GM12878 (cell line): ENCODE measurements at regions not wholly inside any gene's neighbourhood (a gene's known extent, or its start where the extent isn't known, plus 50 kb on each side); places are given as distances from the start of the nearest gene placed in this dataset.

Experiments
- ATAC-seq: fragments of 200-7000 bp; cut with Tn5 transposase; 3 replicates; pipeline ENCODE4 v1.9.1; 2020; ENCODE audit warnings: mild to moderate bottlenecking, moderate library complexity
- BruUV-seq: library from RNA; stranded (reverse); fragments of 400-500 nt; replicated peaks from 2 replicates; lab custom pipeline; 2021; lab: Mats Ljungman, UMichigan
- CTCF ChIA-PET: fragments of 300-600 bp; sonication (Branson Sonifier 250); formaldehyde crosslinking; extraction: SDS; loops from one replicate; lab custom pipeline; 2021; ENCODE audit warnings: inconsistent platforms; lab: Yijun Ruan, JAX
- POLR2A ChIA-PET: fragments of 350-600 bp; formaldehyde crosslinking; extraction: SDS; loops from one replicate; lab custom pipeline; 2021; ENCODE audit warnings: inconsistent platforms; lab: Charles Lee
- RAD21 ChIA-PET: fragments of 300-600 bp; sonication (Branson Sonifier 250); formaldehyde crosslinking; loops from one replicate; lab custom pipeline; 2023; ENCODE audit warnings: antibody characterized with exemption; ENCODE audit not compliant: unreplicated experiment; lab: Charles Lee
- SMC1A ChIA-PET: fragments of 300-600 bp; sonication (Branson Sonifier 250); formaldehyde crosslinking; loops from one replicate; lab custom pipeline; 2023; ENCODE audit not compliant: unreplicated experiment, uncharacterized antibody; lab: Charles Lee
- DNase-seq: peaks from one replicate; pipeline ENCODE4 v3.0.0-alpha.2; 2011; ENCODE audit warnings: low read depth, low spot score
- FAIRE-seq: peaks from 3 replicates; lab custom pipeline; 2011; peaks lifted over from hg19 to GRCh38; lab: Jason Lieb, UNC
- H2AFZ ChIP-seq: 2 replicates; pipeline ENCODE4 v1.6.0; 2011; ENCODE audit warnings: low read depth, low read length, control low read depth; ENCODE audit not compliant: control insufficient read depth
- H3K27ac ChIP-seq: 2 replicates; pipeline ENCODE4 v1.5.1; 2011; ENCODE audit warnings: control low read depth; ENCODE audit not compliant: control insufficient read depth, insufficient read depth
- H3K27me3 ChIP-seq, 2 experiments: replicated peaks in 1 of 2; 2 replicates each; pipeline versions ENCODE4 v1.6.0 to v1.6.1; 2011; ENCODE audit warnings: low read length in 1 of 2; ENCODE audit not compliant: control insufficient read depth in 2 of 2, insufficient read depth in 2 of 2
- H3K36me3 ChIP-seq, 2 experiments: 2 replicates each; pipeline ENCODE4 v1.5.1; 2011; ENCODE audit warnings: low read length in 1 of 2; ENCODE audit not compliant: control insufficient read depth in 2 of 2, insufficient read depth in 2 of 2
- H3K4me1 ChIP-seq: 2 replicates; pipeline ENCODE4 v1.6.1; 2011; ENCODE audit warnings: mild to moderate bottlenecking, low read length, moderate library complexity, mixed read lengths; ENCODE audit not compliant: control insufficient read depth, insufficient read depth
- H3K4me2 ChIP-seq: 2 replicates; pipeline ENCODE4 v1.6.0; 2011; ENCODE audit warnings: control low read depth; ENCODE audit not compliant: control insufficient read depth, insufficient read depth
- H3K4me3 ChIP-seq: fragments of 200-600 bp; sonication (generic); 2 replicates; pipeline ENCODE4 v1.5.1; 2016
- H3K79me2 ChIP-seq: 2 replicates; pipeline ENCODE4 v1.6.0; 2011; ENCODE audit warnings: low read length; ENCODE audit not compliant: control insufficient read depth, insufficient read depth
- H3K9ac ChIP-seq: 2 replicates; pipeline ENCODE4 v1.8.0; 2011; ENCODE audit warnings: low read length, control low read depth, mixed read lengths; ENCODE audit not compliant: control insufficient read depth, insufficient read depth
- H3K9me3 ChIP-seq: replicated peaks from 3 replicates; pipeline ENCODE4 v1.5.1; 2011; ENCODE audit warnings: mild to moderate bottlenecking, low read length; ENCODE audit not compliant: control insufficient read depth, insufficient read depth
- H4K20me1 ChIP-seq: 2 replicates; pipeline ENCODE4 v1.6.0; 2011; ENCODE audit not compliant: control insufficient read depth, insufficient read depth
- BRCA1 ChIP-seq: IDR thresholded peaks from 2 replicates; pipeline ENCODE4 v1.6.1; 2011; ENCODE audit warnings: low read depth, low read length, improper control_type of control experiment
- EP300 ChIP-seq, 2 experiments: fragments of 150-350 bp in 1 of 2; IDR thresholded peaks; 2 replicates each; pipeline ENCODE4 v1.6.1; 2011 to 2012; ENCODE audit warnings: low read depth in 2 of 2, low read length in 2 of 2, borderline replicate concordance in 1 of 2, improper control_type of control experiment in 1 of 2, inconsistent platforms in 1 of 2; ENCODE audit not compliant: control insufficient read depth in 1 of 2
- GATAD2B ChIP-seq: fragments of 450-650 bp; conservative IDR thresholded peaks from 2 replicates; pipeline ENCODE4 v1.6.1; 2017; ENCODE audit warnings: low read depth, mild to moderate bottlenecking, moderate library complexity
- SIX5 ChIP-seq: IDR thresholded peaks from 2 replicates; pipeline ENCODE4 v1.6.1; 2011; ENCODE audit warnings: mild to moderate bottlenecking, low read depth, low read length, moderate library complexity; ENCODE audit not compliant: severe bottlenecking
- TARDBP ChIP-seq: IDR thresholded peaks from 2 replicates; pipeline ENCODE4 v1.6.1; 2016; ENCODE audit warnings: borderline replicate concordance
- YBX1 ChIP-seq: fragments of 450-650 bp; IDR thresholded peaks from 2 replicates; pipeline ENCODE4 v1.6.1; 2016; ENCODE audit warnings: antibody characterized with exemption
- ZBED1 ChIP-seq: IDR thresholded peaks from 2 replicates; pipeline ENCODE4 v1.6.1; 2016; ENCODE audit warnings: borderline replicate concordance
- ZBTB40 ChIP-seq: fragments of 450-650 bp; IDR thresholded peaks from 2 replicates; pipeline ENCODE4 v1.6.1; 2016; ENCODE audit warnings: mild to moderate bottlenecking, moderate library complexity, borderline replicate concordance
- ZZZ3 ChIP-seq: IDR thresholded peaks from 2 replicates; pipeline ENCODE4 v1.6.1; 2011; ENCODE audit warnings: low read depth; ENCODE audit not compliant: control insufficient read depth, insufficient read length
- WGBS: methylation state at CpG from one replicate; pipeline ENCODE4 v1.1.6; 2016; ENCODE audit warnings: low lambda C conversion rate; ENCODE audit not compliant: insufficient replicate concordance, insufficient coverage; ENCODE audit errors: missing lambda C conversion rate; 5-methylcytosine and 5-hydroxymethylcytosine counted together
- in situ Hi-C: fragments of 300-500 bp; cut with MboI; formaldehyde crosslinking; loops from 9 replicates; pipeline ENCODE4 v1.14.3; 2018; ENCODE audit warnings: mixed read lengths
- intact Hi-C: fragments of 100-400 bp; cut with micrococcal nuclease; formaldehyde crosslinking; loops from one replicate; pipeline ENCODE4 v1.14.2; 2022; ENCODE audit not compliant: unreplicated experiment
- TF ChIP-seq, protein P1 (sequence below): fragments of 450-650 bp; IDR thresholded peaks from 2 replicates; pipeline ENCODE4 v1.6.1; 2017; ENCODE audit warnings: borderline replicate concordance

DNA sequence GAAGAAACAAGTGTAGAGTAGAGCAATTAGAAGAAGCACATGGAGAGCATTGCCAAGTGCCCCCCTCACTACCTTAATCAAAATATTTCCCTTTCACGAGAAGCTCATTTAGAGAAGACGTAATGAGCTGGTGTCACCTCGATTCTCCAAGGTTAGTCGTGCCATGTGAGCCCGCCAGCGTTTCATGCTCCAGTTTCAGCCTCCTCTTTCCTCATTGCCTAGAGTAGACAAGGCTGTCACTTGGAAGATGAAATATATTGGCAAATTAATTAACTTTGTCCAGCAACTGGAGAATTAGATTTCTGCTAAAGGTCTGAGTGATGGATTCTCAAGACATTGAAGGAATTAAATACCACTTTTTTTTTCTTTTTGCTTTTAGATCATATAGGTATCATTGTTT, 399.6 kb downstream of the TUSC7 start:
- DNase-seq: no peak
- no peak overlapping the region for H3K4me2 ChIP-seq
- H3K9me3 ChIP-seq: no peaks in the 10 kb centered on the region
- FAIRE-seq: no peak
- CTCF ChIA-PET: no interaction called here
- no peak for ATAC-seq
- H3K9ac ChIP-seq: no peak overlapping the region
- H3K4me1 ChIP-seq: no peaks in the 10 kb centered on the region
- in situ Hi-C loops: no loop called here
- POLR2A ChIA-PET: no interaction called here
- H3K4me3 ChIP-seq: no peak overlapping the region
- H3K79me2 ChIP-seq: no peaks in the 10 kb centered on the region
- H3K27ac ChIP-seq: no peak overlapping the region
- 44% methylated on average over 6 of the region's 6 CpGs for WGBS
- no TSS peak for BruUV-seq
- H2AFZ ChIP-seq: no peak overlapping the region
- no peaks in the 10 kb centered on the region for H3K27me3 ChIP-seq
- RAD21 ChIA-PET: no interaction called here
- no peaks in the 10 kb centered on the region for H4K20me1 ChIP-seq
- SMC1A ChIA-PET: no interaction called here
- TF ChIP-seq ZBTB40: no peak
- TF ChIP-seq SIX5: no peak
- no peak for TF ChIP-seq YBX1
- TF ChIP-seq ZZZ3: no peak
- no peak for TF ChIP-seq TARDBP
- TF ChIP-seq, protein P1, sequence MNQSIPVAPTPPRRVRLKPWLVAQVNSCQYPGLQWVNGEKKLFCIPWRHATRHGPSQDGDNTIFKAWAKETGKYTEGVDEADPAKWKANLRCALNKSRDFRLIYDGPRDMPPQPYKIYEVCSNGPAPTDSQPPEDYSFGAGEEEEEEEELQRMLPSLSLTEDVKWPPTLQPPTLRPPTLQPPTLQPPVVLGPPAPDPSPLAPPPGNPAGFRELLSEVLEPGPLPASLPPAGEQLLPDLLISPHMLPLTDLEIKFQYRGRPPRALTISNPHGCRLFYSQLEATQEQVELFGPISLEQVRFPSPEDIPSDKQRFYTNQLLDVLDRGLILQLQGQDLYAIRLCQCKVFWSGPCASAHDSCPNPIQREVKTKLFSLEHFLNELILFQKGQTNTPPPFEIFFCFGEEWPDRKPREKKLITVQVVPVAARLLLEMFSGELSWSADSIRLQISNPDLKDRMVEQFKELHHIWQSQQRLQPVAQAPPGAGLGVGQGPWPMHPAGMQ: no peak
- TF ChIP-seq GATAD2B: no peak
- TF ChIP-seq BRCA1: no peak
- no peak for TF ChIP-seq EP300 (IDR thresholded peaks at IDR 0.05; ENCODE audit: borderline replicate concordance in 1 of 2, control insufficient read depth in 1 of 2, low read depth in 2 of 2, low read length in 2 of 2)
- no peak for TF ChIP-seq ZBED1
- intact Hi-C loops: no loop called here
- no peaks in the 10 kb centered on the region for H3K36me3 ChIP-seq
